Left renal pelvis (tissue), 4 donors: ENCODE measurements at regions not wholly inside any gene's neighbourhood (a gene's known extent, or its start where the extent isn't known, plus 50 kb on each side); places are given as distances from the start of the nearest gene placed in this dataset.
"Not testable (repeated sequence)": the region's sequence is repeated elsewhere in the genome, so short reads cannot be mapped to it uniquely, and the experiment has no call there.

Experiments used
- DNase-seq, 4 donors: peaks; one replicate each; pipeline ENCODE4 v3.0.0-alpha.2; 2013; ENCODE audit warnings: low read depth in 4 of 4, low spot score in 3 of 4

GRCh38 chr1:146521804-146522203, 293.0 kb upstream of the NOTCH2NLA start:
- DNase-seq = not testable (repeated sequence)

GRCh38 chr1:146513754-146514153, 284.9 kb upstream of the NOTCH2NLA start:
- DNase-seq = not testable (repeated sequence)

GRCh38 chr1:146511047-146511777, 282.4 kb upstream of the NOTCH2NLA start:
- DNase-seq = not testable (repeated sequence)

GRCh38 chr1:146510248-146510983, 281.6 kb upstream of the NOTCH2NLA start:
- DNase-seq = not testable (repeated sequence)

- not testable (repeated sequence) for DNase-seq
Observed at GRCh38 chr1:146504121-146504520, 275.3 kb upstream of the NOTCH2NLA start.

GRCh38 chr1:146487555-146487954, 258.7 kb upstream of the NOTCH2NLA start:
- not testable (repeated sequence) for DNase-seq

- DNase-seq = not testable (repeated sequence)
Observed at GRCh38 chr1:146487155-146487554, 258.3 kb upstream of the NOTCH2NLA start.

- peak in 1 of 4 donors; percentile 17 for DNase-seq
Observed at GRCh38 chr1:146486300-146487014, 257.6 kb upstream of the NOTCH2NLA start.

- not testable (repeated sequence) for DNase-seq
Observed at GRCh38 chr1:146484195-146484594, 255.4 kb upstream of the NOTCH2NLA start.

- not testable (repeated sequence) for DNase-seq
Observed at GRCh38 chr1:146479188-146479587, 250.4 kb upstream of the NOTCH2NLA start.

GRCh38 chr1:146478125-146478720, 249.4 kb upstream of the NOTCH2NLA start:
- DNase-seq = peak in 1 of 4 donors; percentile 0

- DNase-seq = not testable (repeated sequence)
Observed at GRCh38 chr1:146475086-146475485, 246.3 kb upstream of the NOTCH2NLA start.

GRCh38 chr1:146474216-146474615, 245.4 kb upstream of the NOTCH2NLA start:
- DNase-seq = not testable (repeated sequence)

- DNase-seq = peak in 2 of 4 donors; percentile 34 to 37
Observed at GRCh38 chr1:146472192-146472861, 243.5 kb upstream of the NOTCH2NLA start.

- not testable (repeated sequence) for DNase-seq
Observed at GRCh38 chr1:146459939-146460338, 231.1 kb upstream of the NOTCH2NLA start.

- DNase-seq = not testable (repeated sequence)
Observed at GRCh38 chr1:146459308-146459707, 230.5 kb upstream of the NOTCH2NLA start.

GRCh38 chr1:146448877-146449246, 220.0 kb upstream of the NOTCH2NLA start:
- not testable (repeated sequence) for DNase-seq

- DNase-seq = not testable (repeated sequence)
Observed at GRCh38 chr1:146448212-146448876, 219.5 kb upstream of the NOTCH2NLA start.

GRCh38 chr1:146443871-146444222, 215.0 kb upstream of the NOTCH2NLA start:
- DNase-seq = not testable (repeated sequence)
